RWPE1 (cell line): ENCODE measurements at regions not wholly inside any gene's neighbourhood (a gene's known extent, or its start where the extent isn't known, plus 50 kb on each side); places are given as distances from the start of the nearest gene placed in this dataset.

ENCODE experiments used
- CTCF ChIA-PET: fragments of 350-600 bp; sonication (Branson Sonifier 250); formaldehyde crosslinking; extraction: SDS; loops from one replicate; lab custom pipeline; 2021; lab: Yijun Ruan, JAX
- POLR2A ChIA-PET: fragments of 400-600 bp; formaldehyde crosslinking; extraction: SDS; loops from one replicate; lab custom pipeline; 2020; ENCODE audit warnings: antibody characterized with exemption; ENCODE audit not compliant: low non-redundant PET; lab: Yijun Ruan, JAX
- DNase-seq: peaks from one replicate; pipeline ENCODE4 v3.0.0; 2012; ENCODE audit warnings: low spot score
- H3K27ac ChIP-seq: fragments of 450-650 bp; 2 replicates; pipeline ENCODE4 v1.5.1; 2017
- TF ChIP-seq, protein P1 (sequence below): fragments of 450-650 bp; conservative IDR thresholded peaks from 2 replicates; pipeline ENCODE4 v1.5.1; 2017; ENCODE audit warnings: low read depth, mild to moderate bottlenecking

DNA sequence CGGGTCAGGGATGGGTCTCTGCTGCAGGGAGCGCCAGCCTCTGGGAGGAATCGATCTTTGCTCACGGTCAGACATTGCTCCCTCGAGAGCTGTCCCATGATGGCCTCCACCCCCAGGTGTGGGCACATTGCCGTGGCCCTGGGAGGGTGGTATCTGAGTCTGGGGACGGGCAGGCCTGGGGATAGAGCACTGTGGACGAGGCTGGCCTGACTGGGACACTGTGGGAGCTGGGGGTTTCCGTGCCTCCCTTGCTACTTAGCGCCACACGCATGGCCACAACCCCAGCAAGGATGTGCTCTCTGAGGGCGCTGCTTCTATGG lies 55.7 kb downstream of the JAKMIP3 start:
- no peak overlapping the region for H3K27ac ChIP-seq
- DNase-seq, result no peak
- CTCF ChIA-PET, result no interaction called here
- TF ChIP-seq, protein P1, sequence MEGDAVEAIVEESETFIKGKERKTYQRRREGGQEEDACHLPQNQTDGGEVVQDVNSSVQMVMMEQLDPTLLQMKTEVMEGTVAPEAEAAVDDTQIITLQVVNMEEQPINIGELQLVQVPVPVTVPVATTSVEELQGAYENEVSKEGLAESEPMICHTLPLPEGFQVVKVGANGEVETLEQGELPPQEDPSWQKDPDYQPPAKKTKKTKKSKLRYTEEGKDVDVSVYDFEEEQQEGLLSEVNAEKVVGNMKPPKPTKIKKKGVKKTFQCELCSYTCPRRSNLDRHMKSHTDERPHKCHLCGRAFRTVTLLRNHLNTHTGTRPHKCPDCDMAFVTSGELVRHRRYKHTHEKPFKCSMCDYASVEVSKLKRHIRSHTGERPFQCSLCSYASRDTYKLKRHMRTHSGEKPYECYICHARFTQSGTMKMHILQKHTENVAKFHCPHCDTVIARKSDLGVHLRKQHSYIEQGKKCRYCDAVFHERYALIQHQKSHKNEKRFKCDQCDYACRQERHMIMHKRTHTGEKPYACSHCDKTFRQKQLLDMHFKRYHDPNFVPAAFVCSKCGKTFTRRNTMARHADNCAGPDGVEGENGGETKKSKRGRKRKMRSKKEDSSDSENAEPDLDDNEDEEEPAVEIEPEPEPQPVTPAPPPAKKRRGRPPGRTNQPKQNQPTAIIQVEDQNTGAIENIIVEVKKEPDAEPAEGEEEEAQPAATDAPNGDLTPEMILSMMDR, result no peak
- POLR2A ChIA-PET, result no interaction called here

DNA sequence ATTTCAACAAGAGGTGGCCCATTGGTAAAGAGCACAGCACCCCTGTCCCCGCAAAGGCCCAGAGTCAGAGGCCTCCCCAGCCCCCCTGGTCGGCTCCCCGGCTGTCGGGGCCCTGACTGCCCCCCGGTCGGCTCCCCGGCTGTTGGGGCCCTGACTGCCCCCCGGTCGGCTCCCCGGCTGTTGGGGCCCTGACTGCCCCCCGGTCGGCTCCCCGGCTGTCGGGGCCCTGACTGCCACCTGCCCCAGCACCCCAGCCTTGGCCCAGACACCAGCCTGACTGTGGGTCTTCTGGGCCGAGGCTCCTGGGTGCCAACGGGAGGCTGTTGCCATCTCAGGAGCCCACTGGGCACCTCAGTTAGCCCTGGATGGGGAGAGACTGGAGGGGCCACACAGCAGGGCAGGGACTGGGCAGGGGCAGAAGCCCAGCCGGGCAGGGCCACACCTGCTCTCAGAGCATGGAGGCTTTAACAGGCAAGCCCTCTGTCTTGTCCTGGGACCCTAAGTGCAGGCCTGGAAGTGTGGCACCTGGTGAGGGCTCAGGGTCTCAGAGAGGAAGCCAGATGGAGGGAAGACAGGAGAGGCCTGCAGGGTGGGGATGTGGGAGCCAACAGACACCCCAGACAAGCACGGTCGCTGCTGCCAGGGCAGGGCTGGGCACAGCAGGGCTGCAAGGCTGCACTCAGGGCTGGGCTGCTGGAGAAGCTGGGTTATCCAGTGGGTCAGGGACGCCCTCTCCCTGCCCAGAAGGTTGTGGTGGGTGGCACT lies 56.5 kb downstream of the JAKMIP3 start:
- POLR2A ChIA-PET, result no interaction called here
- CTCF ChIA-PET, result no interaction called here
- no peak for DNase-seq
- no peak overlapping the region for H3K27ac ChIP-seq
- TF ChIP-seq, protein P1, result no peak

DNA sequence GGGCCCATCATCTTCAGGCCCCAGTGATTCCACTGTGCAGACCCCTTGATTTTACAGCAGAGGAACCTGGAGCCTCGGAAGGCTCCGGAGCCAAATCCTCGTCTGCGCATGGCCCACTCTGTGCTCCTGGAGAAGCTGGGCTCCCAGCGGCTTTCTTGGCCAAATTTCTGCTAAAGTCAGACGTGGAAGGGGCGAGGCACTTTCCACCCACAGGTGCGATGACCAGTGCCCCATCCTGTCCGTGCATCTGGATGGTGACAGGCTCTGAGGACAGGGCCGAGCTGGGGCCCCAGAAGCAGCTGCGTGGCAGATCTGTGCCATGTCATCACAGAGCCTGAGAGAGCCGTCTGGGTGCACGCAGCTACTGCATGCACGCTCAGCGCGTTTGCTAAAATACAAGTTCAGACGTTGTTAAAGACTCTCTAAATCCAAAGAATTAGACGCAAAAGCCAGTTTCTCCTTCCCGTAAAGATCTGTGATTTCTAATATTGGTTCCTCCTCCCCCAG lies 57.2 kb downstream of the JAKMIP3 start:
- CTCF ChIA-PET, result no interaction called here
- TF ChIP-seq, protein P1, result no peak
- POLR2A ChIA-PET, result no interaction called here
- no peak for DNase-seq
- H3K27ac ChIP-seq, result no peak overlapping the region

DNA sequence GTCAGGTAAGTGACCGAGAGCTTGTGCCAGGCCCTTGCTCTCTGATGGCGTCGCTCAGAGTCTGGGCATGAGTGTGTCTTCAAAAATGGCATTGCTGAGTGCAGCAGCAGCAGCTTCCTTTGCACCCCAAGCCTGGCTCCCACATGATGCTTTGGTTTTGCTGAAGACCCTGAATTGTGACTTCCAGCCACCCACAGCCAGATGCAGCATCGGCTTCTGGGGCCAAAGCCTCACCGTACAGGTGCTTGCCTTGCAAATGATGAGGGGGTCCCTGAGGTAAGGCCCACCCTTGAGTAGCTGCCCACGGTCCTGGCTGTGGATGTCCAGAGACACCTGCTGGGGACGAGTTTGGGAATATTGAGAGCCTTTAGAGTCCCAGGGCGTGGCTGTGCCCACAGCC lies 57.9 kb downstream of the JAKMIP3 start:
- H3K27ac ChIP-seq, result no peak overlapping the region
- DNase-seq, result no peak
- ChIA-PET CTCF (no interaction called here), POLR2A (no interaction called here)
- TF ChIP-seq, protein P1, result no peak

DNA sequence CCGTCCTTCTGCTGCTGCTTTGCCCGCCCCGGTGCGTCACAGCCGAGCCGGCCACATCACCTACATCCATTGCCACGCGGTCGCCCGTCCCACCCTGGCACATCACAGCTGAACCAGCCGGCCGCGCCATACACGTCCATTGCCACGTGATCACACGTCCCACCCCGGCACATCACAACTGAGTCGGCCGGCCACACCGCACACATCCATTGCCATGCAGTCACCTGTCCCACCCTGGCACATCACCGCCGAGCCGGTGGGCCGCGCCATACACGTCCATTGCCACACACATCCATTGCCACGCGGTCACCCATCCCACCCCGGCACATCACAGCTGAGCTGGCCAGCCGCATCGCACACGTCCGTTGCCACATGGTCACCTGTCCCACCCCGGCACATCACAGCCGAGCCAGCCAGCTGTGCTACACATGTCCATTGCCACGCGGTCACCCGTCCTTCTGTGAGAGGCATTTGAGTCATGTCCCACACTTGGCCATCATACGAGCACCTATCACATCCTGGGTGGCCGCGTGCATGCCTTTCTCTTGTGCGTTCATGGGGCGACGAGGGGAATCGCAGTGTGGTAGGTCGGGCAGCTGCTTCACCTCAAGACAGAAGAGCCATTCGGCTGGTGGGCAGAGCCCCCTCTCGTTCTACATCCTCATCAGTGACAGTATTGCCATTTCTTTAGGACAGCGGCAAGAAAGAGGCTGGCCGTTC lies 58.6 kb downstream of the JAKMIP3 start:
- H3K27ac ChIP-seq, result no peak overlapping the region
- TF ChIP-seq, protein P1, result no peak
- ChIA-PET CTCF (interaction anchor here (0.6 kb wide), 1 partner anchor 110 kb away, joined by 7 read pairs; no protein-coding TSS in a partner anchor), POLR2A (interaction anchor here (0.8 kb wide), 1 partner anchor 8 kb away, joined by 8 read pairs; no protein-coding TSS in a partner anchor)
- DNase-seq, result no peak

DNA sequence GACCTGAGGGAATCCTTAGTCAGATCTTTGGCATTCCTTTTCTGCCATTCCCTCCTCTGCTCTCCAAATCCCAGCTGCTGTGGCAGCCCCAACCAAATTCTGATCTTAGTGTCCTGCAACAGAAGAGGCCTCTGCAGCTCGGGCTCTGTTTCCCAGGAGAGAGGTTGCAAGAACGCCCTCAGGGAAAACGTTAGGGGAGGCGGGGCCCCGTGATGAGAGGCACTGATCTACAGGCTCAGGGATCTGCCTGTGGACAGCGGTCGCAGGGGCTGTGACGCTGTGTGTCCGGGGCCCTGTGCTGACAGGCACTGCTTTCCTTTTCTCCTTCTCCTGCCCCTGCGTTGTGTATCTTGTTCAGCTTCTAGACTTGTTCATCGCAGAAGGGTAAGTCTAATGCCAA lies 57.3 kb upstream of the DPYSL4 start:
- POLR2A ChIA-PET, result no interaction called here
- H3K27ac ChIP-seq, result no peak overlapping the region
- no peak for DNase-seq
- TF ChIP-seq, protein P1, result no peak
- CTCF ChIA-PET, result no interaction called here
